GM21515 (cell line): ENCODE measurements at regions not wholly inside any gene's neighbourhood (a gene's known extent, or its start where the extent isn't known, plus 50 kb on each side); places are given as distances from the start of the nearest gene placed in this dataset.
A peak's percentile ranks its signal among the peaks of the same experiment; 100 is the strongest.
"Not testable (repeated sequence)": the region's sequence is repeated elsewhere in the genome, so short reads cannot be mapped to it uniquely, and the experiment has no call there.

ENCODE experiments used
- ATAC-seq: cut with Tn5 transposase; IDR thresholded peaks from one replicate; pipeline ENCODE4 v1.9.1; 2021; ENCODE audit not compliant: unreplicated experiment

DNA sequence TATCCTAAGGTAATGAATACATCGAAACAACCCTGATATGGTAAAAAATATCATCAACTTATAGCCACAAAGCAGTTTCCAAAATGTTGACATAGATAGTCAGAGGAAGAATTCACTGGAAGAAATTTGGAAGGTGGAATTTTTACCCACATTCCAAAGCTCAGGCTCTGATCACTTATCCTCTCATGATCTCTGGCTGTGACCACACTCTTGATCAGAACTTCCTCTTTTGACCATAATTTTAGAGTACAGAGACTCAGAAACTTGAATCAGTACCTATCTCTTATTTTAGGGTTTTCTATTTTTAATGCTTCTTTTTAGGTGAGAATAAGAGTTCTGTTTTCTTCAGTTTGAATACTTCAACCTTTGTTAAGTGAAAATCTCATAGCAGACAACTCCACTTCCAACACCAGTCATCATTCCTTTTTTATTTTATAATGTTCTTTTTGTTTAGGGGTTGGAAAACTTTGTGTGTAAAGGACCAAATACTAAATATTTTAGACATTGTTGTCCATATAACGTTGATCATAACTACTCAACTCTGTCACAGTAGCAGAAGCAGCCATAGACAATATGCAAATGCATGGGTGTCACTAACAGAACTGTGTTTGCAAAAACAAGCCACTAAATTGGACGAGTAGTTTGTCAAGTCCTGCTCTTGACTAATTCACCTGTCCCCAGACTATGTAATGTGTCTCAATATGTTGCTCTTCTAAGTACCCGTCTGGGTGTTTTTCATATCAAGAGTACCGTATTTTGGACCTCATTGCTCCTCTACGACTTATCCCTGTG lies 891.6 kb upstream of the CRIM1 start:
- ATAC-seq: no peak

DNA sequence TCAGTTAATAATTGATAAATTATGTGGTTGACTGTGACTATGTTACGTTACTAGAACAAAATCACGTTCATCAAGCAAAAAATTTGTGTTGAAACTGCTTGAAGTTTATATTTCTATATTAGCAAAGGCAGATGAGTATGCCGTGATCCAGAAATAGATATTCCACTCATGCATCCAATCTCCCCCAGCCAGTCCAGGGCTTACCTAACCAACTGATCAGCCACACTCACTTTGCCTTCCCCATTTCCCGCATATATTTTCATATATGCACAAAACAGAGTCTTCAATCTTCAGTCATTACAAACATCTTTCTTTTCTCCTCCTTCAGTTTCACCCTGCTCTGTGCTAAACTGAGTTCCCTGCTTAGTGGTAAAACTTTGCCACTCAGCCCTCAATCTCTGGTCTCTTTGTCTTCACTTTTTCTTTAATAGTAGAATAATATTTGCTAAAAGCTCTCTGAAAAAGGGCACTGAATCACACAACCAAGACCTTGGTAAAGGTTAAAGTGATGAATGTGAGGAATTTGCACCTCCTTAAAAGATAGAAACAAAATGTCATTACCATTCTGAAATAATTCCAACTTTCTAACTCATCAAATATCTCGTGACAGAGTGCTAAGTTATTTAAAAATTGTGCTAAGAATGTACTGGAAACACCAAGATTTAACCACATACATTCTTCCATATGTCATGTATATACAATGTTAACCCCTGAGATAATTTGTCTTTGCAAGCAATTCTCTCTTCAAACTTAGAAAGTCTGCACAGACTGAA lies 893.2 kb upstream of the CRIM1 start:
- no peak for ATAC-seq

DNA sequence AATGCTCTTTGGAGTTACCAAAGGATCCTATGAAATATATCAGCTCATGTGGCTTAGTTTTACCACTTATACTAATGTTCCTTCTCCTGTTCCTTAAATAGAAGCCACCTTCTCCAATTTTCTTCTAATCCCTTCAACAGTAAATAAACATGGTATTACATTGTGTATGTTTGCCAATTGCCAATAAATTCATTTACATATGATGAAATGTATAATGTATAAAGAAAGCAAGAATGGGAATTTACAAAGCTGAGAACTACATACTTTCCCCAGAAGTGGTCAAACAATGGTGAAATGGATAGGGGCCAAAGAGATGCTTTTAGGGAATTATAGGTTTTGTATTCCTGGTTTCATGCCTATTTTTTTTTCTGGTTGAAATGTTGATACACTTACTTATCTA lies 894.2 kb upstream of the CRIM1 start:
- ATAC-seq: no peak

DNA sequence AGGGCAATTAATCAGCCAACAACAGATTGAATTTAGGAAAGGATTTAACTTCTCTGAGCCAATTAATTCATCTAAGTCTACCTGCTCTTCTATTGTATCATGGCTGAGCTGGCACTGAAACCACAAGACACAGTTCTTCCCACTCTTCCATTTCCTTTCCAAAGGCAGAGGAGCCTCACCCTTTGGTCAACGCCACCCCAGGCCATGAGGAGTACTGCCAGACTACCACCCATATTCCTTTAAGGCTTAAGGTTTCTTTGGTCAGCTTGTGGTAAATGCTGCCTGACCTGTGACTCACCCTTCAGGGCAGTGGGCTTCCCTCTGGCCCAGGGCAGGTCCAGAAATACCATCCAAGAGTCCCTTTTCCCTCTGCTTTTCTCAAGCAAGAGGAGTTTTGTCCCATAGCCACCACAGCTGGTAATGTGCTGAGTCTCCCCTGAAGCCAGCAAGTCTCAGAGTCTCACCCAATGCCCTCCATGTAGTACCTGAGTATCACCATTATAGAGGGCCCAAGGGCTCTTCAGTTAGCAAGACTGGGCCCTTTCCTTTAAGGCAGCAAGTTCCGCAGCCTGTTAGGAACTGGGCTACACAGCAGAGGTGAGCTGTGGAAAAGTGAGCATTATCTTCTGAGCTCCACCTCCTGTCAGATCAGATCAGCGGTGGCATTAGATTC lies 900.5 kb upstream of the CRIM1 start:
- no peak for ATAC-seq

DNA sequence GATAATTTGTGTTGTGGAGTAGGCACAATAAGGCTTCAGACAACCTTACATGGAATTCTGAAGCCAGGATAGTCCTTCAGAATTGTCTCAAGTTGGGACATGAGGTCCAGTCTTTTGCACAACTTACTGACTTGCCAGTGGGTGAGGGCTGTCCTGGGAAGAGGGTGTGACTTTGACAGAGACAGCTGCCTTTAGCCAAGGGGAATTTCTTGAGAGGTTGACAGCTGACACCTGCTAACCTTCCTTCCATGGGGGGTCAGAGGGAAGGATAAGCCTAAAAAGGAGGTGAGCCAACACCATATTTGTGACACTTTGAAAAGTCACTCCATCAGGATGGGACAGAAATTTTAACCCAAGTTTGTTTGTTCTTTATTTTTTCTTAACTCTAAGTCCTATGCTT lies 907.8 kb upstream of the CRIM1 start:
- no peak for ATAC-seq

DNA sequence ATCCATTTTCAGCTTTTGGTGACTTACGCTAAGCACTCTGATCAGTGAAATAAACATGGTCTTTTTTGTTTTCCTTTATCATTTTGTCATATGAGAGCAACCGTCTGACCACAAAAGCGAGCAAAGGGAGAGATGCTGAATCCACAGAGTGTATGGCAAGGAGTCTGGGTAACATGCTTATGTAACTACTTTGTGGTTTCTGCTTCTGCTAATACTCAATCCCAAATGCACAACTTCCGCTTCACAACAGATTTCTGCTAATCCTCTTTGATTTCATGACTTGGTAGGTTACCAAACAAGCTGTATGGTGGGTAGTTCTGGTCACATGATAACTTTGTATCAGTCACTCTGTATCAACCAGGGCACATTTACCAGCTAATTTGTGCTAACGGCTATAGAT lies 908.4 kb upstream of the CRIM1 start:
- ATAC-seq: no peak

DNA sequence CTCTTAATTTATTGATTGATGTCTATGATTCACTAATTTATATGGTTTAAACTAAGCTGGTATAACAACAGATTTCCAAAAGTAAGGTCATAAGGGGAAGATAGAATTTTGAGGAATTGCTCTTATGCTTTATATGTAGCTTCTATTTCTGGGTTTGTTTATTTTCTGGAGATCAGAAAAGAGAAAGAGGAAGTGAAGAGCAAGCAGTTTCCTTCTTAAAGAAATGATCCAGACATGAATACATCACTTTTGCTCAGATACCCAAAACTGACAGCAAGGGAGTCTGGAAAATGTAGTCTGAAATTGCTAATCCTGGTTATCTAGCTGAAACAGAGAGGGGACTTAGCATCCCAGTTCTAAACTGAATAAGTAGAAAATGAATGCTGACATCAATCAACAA lies 912.5 kb upstream of the CRIM1 start:
- no peak for ATAC-seq

DNA sequence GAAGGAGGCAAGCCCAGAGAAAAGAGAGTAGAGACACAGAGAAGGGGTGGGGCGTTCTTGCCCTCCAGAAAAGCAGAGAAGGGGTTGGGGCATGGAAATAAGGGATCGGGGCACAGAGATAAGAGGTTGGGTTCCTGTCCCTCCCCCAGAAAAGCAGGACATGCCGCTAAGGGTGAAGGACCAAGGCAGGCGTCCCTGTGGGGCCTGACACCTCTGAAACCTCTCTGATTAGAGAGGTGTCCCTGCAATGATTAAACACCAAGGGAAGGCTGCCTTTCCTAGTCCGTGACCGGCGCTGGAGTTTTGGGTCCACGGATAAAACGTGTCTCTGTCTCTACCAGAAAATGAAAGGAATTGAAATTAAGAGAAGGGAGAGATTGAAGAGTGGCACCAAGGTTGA lies 914.0 kb upstream of the CRIM1 start:
- not testable (repeated sequence) for ATAC-seq

DNA sequence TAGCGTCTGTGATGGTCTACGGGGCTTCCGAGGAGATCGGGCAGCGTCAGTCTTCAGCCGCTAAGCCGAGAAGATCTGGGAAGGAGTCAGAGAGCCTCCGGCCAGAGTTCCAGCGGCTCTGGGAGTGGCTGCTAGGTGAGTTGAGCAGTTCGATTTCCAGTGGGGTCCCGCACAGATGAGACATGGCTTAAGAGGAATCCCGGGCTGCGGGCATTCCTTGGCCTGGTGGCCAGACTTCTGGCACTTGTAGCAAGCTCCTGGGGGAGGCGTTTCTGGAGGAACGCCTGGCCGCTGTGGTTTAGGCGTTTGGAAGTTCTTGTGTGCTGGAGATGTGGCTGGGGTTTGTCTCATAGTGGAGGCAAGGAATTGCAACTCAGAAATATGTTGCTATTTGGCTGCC lies 915.3 kb upstream of the CRIM1 start:
- ATAC-seq: not testable (repeated sequence)

DNA sequence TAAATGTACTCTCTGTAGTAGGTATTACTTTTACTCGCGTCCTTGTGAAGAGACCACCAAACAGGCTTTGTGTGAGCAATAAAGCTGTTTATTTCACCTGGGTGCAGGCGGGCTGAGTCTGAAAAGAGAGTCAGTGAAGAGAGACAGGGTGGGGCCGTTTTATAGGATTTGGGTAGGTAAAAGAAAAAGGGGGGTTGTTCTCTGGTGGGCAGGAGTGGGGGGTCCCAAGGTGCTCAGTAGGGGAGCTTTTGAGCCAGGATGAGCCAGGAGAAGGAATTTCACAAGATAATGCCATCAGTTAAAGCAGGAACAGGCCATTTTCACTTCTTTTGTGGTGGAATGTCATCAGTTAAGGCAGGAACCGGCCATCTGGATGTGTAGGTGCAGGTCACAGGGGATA lies 918.7 kb upstream of the CRIM1 start:
- not testable (repeated sequence) for ATAC-seq

DNA sequence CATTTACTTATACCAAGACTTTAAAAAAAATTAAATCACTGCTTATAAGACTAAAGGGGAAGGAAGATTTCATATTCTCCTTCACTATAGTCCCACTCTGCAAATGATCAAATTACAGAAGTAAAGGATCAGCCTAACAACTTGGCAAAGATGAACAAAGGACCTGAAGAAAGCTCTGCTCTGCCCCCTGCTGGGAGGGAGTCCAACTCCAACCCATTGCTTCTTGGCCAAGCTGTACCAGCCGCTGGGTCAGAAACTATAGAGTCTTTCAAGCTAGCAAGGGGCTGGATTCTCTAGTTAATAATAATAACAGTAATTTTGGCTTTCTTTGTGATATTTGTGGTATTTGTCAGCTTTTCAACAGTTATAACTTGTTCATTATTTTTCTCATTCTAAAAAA lies 927.0 kb upstream of the CRIM1 start:
- no peak for ATAC-seq

DNA sequence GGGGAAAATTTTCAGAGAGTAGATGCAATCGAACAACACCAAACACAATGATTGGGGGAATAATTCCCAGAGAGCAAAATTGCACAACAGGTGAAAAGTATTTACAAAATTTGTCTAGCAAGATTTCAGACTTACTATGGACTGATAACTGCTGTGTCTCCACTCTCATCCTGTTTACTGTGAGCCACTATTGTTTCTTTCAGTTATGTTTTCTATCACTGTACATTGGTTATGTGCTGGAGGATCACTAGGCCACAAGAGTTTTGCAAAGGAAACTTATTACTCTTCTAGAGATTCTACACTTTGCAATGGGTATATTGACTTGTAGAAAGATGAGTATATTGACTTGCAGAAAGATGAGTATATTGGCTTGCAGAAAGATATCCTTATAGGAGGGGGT lies 934.1 kb upstream of the CRIM1 start:
- ATAC-seq: no peak

DNA sequence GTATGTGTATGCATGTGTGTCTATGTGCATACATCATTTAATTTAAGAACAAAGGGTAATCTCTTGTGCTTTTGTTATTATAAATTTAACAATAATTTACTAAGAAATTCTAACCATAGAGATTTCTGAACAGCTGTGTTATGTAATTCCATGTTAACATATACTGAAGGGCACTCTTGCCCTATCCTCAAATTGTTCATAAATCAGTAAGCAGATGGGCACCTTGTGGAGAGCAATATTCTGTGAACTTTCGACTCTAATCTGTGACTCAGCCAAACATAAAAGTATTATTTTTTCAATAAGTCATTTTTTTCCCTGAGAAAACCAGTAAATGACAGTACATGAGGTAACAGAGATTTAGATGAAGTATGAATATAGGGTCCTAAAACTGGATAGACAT lies 938.3 kb upstream of the CRIM1 start:
- no peak for ATAC-seq

DNA sequence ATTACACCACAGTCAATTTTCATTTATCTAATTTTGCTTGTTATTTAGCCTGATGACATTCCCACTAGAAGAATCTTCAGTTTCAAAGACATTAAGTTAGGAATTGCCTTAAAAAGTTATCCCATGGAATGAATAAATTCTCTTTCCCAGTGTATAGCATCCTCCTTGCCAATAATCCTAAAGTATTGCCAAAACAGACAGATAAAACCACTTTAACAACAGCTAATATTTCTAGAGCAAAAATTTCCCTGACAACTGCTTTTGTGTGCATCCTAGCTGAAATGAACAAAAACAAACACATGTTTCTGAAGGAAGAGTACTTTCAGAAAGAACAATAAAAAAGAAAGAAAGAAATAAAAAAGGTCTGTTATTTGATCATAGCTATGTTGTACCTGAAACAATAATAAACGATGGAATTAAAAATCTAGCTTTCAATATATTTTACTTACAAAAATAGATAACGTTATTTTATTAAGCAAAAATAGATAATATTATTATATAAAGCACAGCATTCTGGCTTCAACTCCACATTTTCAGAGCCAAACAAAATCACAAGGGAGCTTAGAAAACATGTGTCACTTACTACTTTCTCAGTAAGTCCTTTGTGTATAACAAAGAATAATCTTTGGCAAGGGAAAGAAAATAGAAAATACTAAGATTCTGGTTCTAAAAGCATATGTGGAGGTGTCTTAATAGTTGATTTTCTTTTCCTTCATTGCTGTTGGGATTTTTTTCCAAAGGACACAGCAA lies 939.0 kb upstream of the CRIM1 start:
- ATAC-seq: no peak

DNA sequence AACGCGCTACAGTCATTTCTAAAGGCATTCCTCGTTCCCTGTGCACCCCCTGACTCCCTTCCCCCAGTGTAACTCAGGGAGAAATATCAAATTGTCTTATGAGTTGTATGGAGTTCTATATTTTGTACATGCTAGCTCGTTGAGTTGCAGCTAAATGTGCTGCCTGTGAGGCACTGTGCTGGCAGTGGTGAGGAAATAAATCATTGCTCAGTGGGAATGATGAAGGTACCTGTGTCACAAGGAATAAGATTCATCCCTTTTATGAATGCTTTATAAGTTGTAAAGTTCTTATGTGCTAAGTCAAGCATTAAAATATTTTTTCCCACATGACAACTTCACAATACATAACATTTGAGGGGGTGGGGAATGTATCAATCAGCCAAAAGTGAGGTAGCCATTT lies 939.6 kb upstream of the CRIM1 start:
- no peak for ATAC-seq

DNA sequence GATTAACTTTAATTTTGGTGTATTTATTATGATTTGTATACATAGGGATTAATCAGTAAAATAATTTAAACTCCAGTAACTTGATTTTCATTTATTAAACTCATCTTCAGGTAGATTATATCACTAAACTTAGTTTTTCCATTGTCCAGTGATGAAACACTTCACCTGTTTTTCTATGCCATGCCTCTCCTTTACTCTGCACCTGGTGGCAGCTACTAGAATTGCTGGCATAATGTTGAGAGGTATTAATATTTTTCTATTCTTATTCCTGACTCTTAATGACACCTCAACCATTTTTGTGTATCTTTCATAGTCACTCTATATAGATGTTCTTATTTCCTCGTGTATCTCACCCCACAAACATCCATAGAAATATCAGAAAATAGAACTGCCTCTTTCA lies 940.3 kb upstream of the CRIM1 start:
- ATAC-seq: no peak

DNA sequence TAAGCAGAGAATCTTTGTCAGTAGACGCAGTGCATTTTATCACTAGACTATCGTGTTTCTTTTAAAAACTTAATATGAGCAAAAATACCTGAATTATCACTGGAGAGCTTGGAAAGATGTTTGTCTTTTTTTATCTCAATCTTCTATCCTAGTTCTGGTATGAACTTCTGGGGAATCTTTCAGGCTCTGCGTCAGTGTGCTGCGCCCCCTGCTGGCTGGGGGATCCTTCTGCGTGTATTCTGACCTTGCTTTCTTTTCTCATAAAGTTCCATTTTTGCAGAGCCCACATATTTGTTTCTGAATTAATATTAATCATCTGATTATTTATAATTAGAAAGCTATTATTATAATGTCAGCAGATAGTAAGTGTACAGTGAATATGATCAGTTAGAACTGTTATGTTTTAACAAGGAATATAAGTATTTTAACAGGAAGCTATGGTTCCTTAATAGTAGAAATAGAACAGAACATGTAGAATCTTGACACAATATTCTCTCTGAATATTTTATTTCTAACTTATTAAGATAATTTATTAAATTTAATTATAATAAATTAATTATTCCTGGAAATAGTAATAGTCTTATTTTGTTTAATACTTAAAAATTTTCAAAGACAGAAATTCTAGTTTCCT lies 945.0 kb upstream of the CRIM1 start:
- peak; percentile 91 for ATAC-seq

DNA sequence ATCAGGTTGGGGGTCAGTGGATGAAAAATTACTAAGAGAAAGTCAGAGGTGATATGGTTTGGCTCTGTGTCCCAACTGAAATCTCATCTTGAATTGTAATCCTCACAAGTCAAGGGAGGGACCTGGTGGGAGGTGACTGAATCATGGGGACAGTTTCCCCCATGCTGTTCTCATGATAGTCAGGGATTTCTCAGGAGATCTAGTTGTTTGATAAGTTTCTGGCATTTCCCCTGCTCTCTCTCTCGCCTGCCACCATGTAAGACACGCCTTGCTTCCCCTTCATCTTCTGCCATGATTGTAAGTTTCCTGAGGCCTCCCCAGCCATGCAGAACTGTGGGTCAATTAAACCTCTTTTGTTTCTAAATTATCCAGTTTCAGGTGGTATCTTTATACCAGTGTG lies 945.8 kb upstream of the CRIM1 start:
- no peak for ATAC-seq

DNA sequence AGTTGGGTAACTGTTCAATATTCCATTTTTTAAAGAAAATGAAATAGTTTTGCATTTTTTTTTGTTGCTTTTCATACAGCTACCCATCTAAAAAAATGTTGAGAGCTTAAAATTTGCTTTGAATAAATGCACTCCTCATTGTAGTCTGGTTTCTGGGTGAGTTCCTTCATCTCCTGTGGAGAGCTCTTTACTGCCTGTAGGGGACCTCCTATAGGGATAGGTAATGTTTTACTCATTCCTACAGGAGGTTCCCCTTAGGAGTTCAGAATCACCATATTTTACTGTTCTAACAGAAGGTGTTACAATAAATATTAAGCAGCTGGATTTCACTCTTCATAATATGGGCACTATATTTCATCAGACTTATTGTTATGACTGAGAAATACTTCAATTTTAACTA lies 947.3 kb upstream of the CRIM1 start:
- ATAC-seq: no peak

DNA sequence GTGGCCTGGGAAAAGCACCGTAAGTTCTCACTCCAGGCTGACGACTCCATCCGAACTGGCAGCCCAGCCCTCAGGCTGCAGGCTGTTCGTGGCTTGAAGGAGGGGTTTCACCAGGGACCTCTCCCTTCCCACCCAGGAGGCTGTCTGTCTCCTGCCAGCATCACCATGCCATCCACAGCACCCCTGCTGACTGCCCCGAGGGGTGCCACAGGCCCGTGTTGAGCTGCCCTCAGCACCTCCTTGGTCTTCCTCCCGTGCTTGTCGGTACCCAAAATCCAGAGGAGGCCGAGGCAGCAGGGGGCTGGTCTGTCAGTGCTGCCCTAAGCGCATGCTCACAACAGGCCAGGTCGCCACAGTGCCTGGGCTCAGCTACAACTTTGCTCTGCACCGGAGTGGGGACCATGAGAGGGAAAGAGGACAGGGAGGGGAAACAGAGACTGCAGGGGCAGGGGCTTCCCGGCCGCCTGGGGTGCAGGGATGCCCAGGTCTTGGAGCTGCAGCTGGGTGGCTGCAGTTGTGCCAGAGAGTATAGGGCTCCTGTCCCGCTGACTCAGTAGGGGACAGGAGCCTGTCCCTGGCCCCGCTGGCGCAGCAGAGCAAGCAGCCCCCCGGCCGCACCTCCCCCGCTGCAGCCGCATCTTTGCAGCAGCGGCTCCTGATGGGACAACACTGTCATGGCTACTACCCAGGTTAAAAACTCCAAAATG lies 963.7 kb upstream of the CRIM1 start:
- ATAC-seq: no peak
